Stomach (tissue), 4 donors: ENCODE measurements at regions not wholly inside any gene's neighbourhood (a gene's known extent, or its start where the extent isn't known, plus 50 kb on each side); places are given as distances from the start of the nearest gene placed in this dataset.

Source experiments
- CTCF ChIP-seq, 7 experiments: fragments of 450-650 bp in 4 of 7; fragments of 200-600 bp in 3 of 7; sonication (generic) in 3 of 7; IDR thresholded peaks; one replicate each; pipeline ENCODE4 v1.5.1; 2016 to 2019; ENCODE audit warnings: antibody characterized with exemption in 7 of 7, control low read depth in 2 of 7, mild to moderate bottlenecking in 1 of 7
- POLR2A ChIP-seq, 4 donors: fragments of 450-650 bp; IDR thresholded peaks; one replicate each; pipeline ENCODE4 v1.6.1; 2016; ENCODE audit warnings: antibody characterized with exemption in 4 of 4, control low read depth in 2 of 4, mild to moderate bottlenecking in 1 of 4, moderate library complexity in 1 of 4
- POLR2AphosphoS5 ChIP-seq, 3 donors: sonication (generic); formaldehyde crosslinking; IDR thresholded peaks; one replicate each; pipeline ENCODE4 v1.6.1; 2016; ENCODE audit warnings: antibody characterized with exemption in 3 of 3

- TF ChIP-seq POLR2AphosphoS5 (IDR thresholded peaks at IDR 0.05) (no peak), POLR2A (IDR thresholded peaks at IDR 0.05) (no peak), CTCF (IDR thresholded peaks at IDR 0.05) (no peak)
These were observed 59.4 kb upstream of the PRELID3B start for GRCh38 chr20:59101961-59102360.
